Fibroblast of lung (primary cell): ENCODE measurements at regions not wholly inside any gene's neighbourhood (a gene's known extent, or its start where the extent isn't known, plus 50 kb on each side); places are given as distances from the start of the nearest gene placed in this dataset.

Experiments used
- DNase-seq, 2 donors: peaks; one replicate each; pipeline versions ENCODE4 v3.0.0 to v3.0.0-alpha.2; 2010; ENCODE audit warnings: low read depth in 2 of 2
- H2AFZ ChIP-seq: 2 replicates; pipeline ENCODE4 v1.5.1; 2012; ENCODE audit warnings: low read length, control low read depth, inconsistent platforms
- H3K27ac ChIP-seq: 2 replicates; pipeline ENCODE4 v1.5.1; 2011; ENCODE audit warnings: low read length, control low read depth; ENCODE audit not compliant: insufficient read depth
- H3K27me3 ChIP-seq: 2 replicates; pipeline ENCODE4 v1.5.1; 2011; ENCODE audit warnings: mild to moderate bottlenecking, low read length; ENCODE audit not compliant: control insufficient read depth, insufficient read depth
- H3K36me3 ChIP-seq: 2 replicates; pipeline ENCODE4 v1.5.1; 2011; ENCODE audit warnings: low read length; ENCODE audit not compliant: control insufficient read depth, insufficient read depth
- H3K4me1 ChIP-seq: 2 replicates; pipeline ENCODE4 v1.5.1; 2011; ENCODE audit warnings: low read length; ENCODE audit not compliant: control insufficient read depth, insufficient read depth; ENCODE audit errors: extremely low read depth
- H3K4me2 ChIP-seq: 2 replicates; pipeline ENCODE4 v1.5.1; 2011; ENCODE audit warnings: low read length, control low read depth; ENCODE audit not compliant: insufficient read depth; ENCODE audit errors: extremely low read depth
- H3K4me3 ChIP-seq, 4 experiments: fragments of 200-600 bp in 1 of 4; sonication (generic) in 1 of 4; replicated peaks in 1 of 4; 2 replicates each; pipeline ENCODE4 v1.5.1; 2011 to 2016; ENCODE audit warnings: low read length in 4 of 4, low read depth in 3 of 4, mild to moderate bottlenecking in 3 of 4, control low read depth in 2 of 4, inconsistent platforms in 1 of 4, mixed read lengths in 1 of 4; ENCODE audit not compliant: insufficient read depth in 1 of 4; ENCODE audit errors: control extremely low read depth in 1 of 4
- H3K79me2 ChIP-seq: 2 replicates; pipeline ENCODE4 v1.5.1; 2012; ENCODE audit warnings: mild to moderate bottlenecking, low read length, inconsistent platforms; ENCODE audit not compliant: control insufficient read depth, insufficient read depth
- H3K9ac ChIP-seq: 2 replicates; pipeline ENCODE4 v1.5.1; 2011; ENCODE audit warnings: mild to moderate bottlenecking, low read length, control low read depth; ENCODE audit not compliant: insufficient read depth
- H3K9me3 ChIP-seq: 2 replicates; pipeline ENCODE4 v1.5.1; 2012; ENCODE audit warnings: low read depth, low read length; ENCODE audit not compliant: control insufficient read depth, insufficient read depth
- H4K20me1 ChIP-seq: 2 replicates; pipeline ENCODE4 v1.5.1; 2011; ENCODE audit warnings: low read length; ENCODE audit not compliant: control insufficient read depth, insufficient read depth; ENCODE audit errors: extremely low read depth
- EZH2 ChIP-seq: IDR thresholded peaks from 2 replicates; pipeline ENCODE4 v1.5.1; 2012; ENCODE audit warnings: low read length, control low read depth, mild to moderate bottlenecking; ENCODE audit errors: missing control alignments
- TF ChIP-seq, protein P1 (sequence below), 2 donors: IDR thresholded peaks in 1 of 2; conservative IDR thresholded peaks in 1 of 2; 1 replicate in 1 of 2; 2 replicates in 1 of 2; pipeline ENCODE4 v1.5.1; 2011 to 2012; ENCODE audit warnings: low read length in 2 of 2, control low read depth in 1 of 2, inconsistent platforms in 1 of 2, low read depth in 1 of 2, mild to moderate bottlenecking in 1 of 2

DNA sequence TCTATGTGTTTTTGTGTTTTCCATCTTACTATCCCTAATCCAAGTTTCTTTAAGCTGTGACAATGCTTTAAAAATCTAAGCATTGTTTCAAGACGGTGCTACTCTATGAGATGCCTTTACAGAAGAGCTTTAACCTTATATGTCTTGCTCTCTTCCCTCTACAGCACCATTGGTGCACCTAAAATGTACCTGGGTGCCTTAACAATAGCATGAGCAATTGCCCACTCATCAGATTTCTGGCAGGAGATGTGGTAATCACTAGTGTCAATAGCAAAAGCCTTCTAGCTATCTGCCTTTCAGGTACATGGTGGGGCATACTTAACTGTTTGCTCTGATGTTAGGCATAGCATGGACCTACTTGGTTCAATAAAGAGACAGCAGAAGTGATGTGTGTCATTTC is 222.3 kb upstream of the KIF2A start:
- H4K20me1 ChIP-seq = no peaks in the 10 kb centered on the region
- no peaks in the 10 kb centered on the region for H3K36me3 ChIP-seq
- H3K9ac ChIP-seq = no peak overlapping the region
- no peak overlapping the region for H2AFZ ChIP-seq
- H3K4me3 ChIP-seq = no peak overlapping the region
- H3K4me2 ChIP-seq = no peak overlapping the region
- no peaks in the 10 kb centered on the region for H3K79me2 ChIP-seq
- H3K27ac ChIP-seq = no peak overlapping the region
- DNase-seq = no peak
- peaks cover 2% of the 10 kb centered on the region for H3K4me1 ChIP-seq
- no peaks in the 10 kb centered on the region for H3K9me3 ChIP-seq
- TF ChIP-seq, protein P1, sequence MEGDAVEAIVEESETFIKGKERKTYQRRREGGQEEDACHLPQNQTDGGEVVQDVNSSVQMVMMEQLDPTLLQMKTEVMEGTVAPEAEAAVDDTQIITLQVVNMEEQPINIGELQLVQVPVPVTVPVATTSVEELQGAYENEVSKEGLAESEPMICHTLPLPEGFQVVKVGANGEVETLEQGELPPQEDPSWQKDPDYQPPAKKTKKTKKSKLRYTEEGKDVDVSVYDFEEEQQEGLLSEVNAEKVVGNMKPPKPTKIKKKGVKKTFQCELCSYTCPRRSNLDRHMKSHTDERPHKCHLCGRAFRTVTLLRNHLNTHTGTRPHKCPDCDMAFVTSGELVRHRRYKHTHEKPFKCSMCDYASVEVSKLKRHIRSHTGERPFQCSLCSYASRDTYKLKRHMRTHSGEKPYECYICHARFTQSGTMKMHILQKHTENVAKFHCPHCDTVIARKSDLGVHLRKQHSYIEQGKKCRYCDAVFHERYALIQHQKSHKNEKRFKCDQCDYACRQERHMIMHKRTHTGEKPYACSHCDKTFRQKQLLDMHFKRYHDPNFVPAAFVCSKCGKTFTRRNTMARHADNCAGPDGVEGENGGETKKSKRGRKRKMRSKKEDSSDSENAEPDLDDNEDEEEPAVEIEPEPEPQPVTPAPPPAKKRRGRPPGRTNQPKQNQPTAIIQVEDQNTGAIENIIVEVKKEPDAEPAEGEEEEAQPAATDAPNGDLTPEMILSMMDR (conservative IDR thresholded peaks at IDR 0.05 in 1 of 2, IDR thresholded peaks at IDR 0.05 in 1 of 2; ENCODE audit: low read depth in 1 of 2, low read length in 2 of 2) = no peak
- no peak for TF ChIP-seq EZH2
- H3K27me3 ChIP-seq = no peaks in the 10 kb centered on the region

DNA sequence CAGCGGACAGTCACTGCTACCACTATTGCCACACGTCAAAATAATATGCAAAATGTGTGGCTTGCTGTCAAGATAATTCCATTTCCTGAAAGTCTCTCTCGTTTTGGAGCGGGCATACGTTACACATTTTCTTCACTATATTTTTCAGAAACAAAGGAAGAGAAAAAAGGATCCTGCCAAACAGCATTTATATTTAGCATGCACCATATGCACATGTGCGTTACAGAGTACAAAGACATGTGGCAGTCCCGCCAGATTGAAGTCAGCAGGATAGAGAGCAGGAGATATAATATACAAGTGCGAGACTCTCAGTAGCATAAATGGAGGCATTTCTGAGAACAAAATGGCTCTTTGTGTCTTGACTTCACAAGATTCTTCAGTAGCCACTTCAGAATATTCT is 221.6 kb upstream of the KIF2A start:
- no peak overlapping the region for H3K27ac ChIP-seq
- H3K4me1 ChIP-seq = peaks cover 2% of the 10 kb centered on the region
- H3K27me3 ChIP-seq = no peaks in the 10 kb centered on the region
- TF ChIP-seq EZH2 = no peak
- TF ChIP-seq, protein P1 (conservative IDR thresholded peaks at IDR 0.05 in 1 of 2, IDR thresholded peaks at IDR 0.05 in 1 of 2; ENCODE audit: low read depth in 1 of 2, low read length in 2 of 2) = no peak
- no peaks in the 10 kb centered on the region for H3K79me2 ChIP-seq
- H3K9me3 ChIP-seq = no peaks in the 10 kb centered on the region
- H2AFZ ChIP-seq = no peak overlapping the region
- DNase-seq = no peak
- no peaks in the 10 kb centered on the region for H3K36me3 ChIP-seq
- no peak overlapping the region for H3K9ac ChIP-seq
- H3K4me2 ChIP-seq = no peak overlapping the region
- H4K20me1 ChIP-seq = no peaks in the 10 kb centered on the region
- H3K4me3 ChIP-seq = no peak overlapping the region

DNA sequence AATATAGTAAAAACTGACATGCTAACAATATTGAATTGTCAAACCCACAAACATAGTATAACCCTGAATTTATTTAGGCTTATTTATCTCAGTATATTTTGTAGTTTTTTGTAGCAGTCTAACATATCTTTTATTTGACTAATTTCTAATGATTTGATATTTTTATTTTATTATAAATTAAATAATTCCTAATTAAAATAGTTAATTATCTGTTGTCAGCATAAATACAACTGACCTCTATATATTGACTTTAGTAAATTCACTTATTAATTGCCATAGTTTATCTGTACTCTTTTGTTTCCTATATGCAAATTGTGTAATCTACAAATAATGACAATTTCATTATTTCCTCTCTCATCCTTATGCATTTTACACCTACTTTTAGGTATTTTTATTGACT is 215.1 kb upstream of the KIF2A start:
- no peaks in the 10 kb centered on the region for H3K4me1 ChIP-seq
- no peak overlapping the region for H2AFZ ChIP-seq
- no peak overlapping the region for H3K4me3 ChIP-seq
- no peak overlapping the region for H3K4me2 ChIP-seq
- no peak overlapping the region for H3K9ac ChIP-seq
- H3K27ac ChIP-seq = no peak overlapping the region
- no peaks in the 10 kb centered on the region for H3K9me3 ChIP-seq
- no peak for TF ChIP-seq EZH2
- DNase-seq = no peak
- H3K27me3 ChIP-seq = no peaks in the 10 kb centered on the region
- no peaks in the 10 kb centered on the region for H4K20me1 ChIP-seq
- H3K79me2 ChIP-seq = no peaks in the 10 kb centered on the region
- no peaks in the 10 kb centered on the region for H3K36me3 ChIP-seq
